ENCODE measurements at regions not wholly inside any gene's neighbourhood (a gene's known extent, or its start where the extent isn't known, plus 50 kb on each side); places are given as distances from the start of the nearest gene placed in this dataset.

GRCh38 chr17:79214459-79214858 is 139.8 kb downstream of the ENGASE start:
- TF ChIP-seq EZH2 (IDR thresholded peaks at IDR 0.05; ENCODE audit: insufficient read depth, poor library complexity, severe bottlenecking) (no peak), EZH2phosphoT487 (IDR thresholded peaks at IDR 0.05; ENCODE audit: insufficient read depth, low read depth) (no peak)

All from GM23248 (cell line).